IMR-90 (cell line): ENCODE measurements at regions not wholly inside any gene's neighbourhood (a gene's known extent, or its start where the extent isn't known, plus 50 kb on each side); places are given as distances from the start of the nearest gene placed in this dataset.

Source experiments
- ATAC-seq: fragments of 200-7000 bp; cut with Tn5 transposase; 2 replicates; pipeline ENCODE4 v1.9.1; 2020; ENCODE audit warnings: low read depth, mild to moderate bottlenecking, moderate library complexity
- BruUV-seq: library from RNA; stranded (reverse); fragments of 400-500 nt; replicated peaks from 2 replicates; lab custom pipeline; 2021; lab: Mats Ljungman, UMichigan
- CTCF ChIA-PET: fragments of 300-600 bp; formaldehyde crosslinking; extraction: SDS; loops from one replicate; lab custom pipeline; 2021; ENCODE audit warnings: antibody characterized with exemption; lab: Yijun Ruan, JAX
- POLR2A ChIA-PET: fragments of 300-600 bp; sonication (Branson Sonifier 250); formaldehyde crosslinking; loops from one replicate; lab custom pipeline; 2022; ENCODE audit warnings: antibody characterized with exemption; ENCODE audit not compliant: unreplicated experiment; lab: Charles Lee
- DNase-seq: peaks from one replicate; pipeline ENCODE4 v3.0.0; 2013
- H2AFZ ChIP-seq: replicated peaks from 2 replicates; pipeline ENCODE3; 2013; ENCODE audit warnings: low read length, mild to moderate bottlenecking; ENCODE audit not compliant: poor library complexity
- H2AK5ac ChIP-seq: 2 replicates; pipeline ENCODE4 v1.6.1; 2013; ENCODE audit warnings: low read depth, low read length, inconsistent platforms
- H2AK9ac ChIP-seq: replicated peaks from 2 replicates; pipeline ENCODE3; 2013; ENCODE audit warnings: mild to moderate bottlenecking, low read depth, low read length, moderate library complexity; ENCODE audit not compliant: poor library complexity
- H2BK120ac ChIP-seq: 2 replicates; pipeline ENCODE4 v1.6.1; 2013; ENCODE audit warnings: low read depth, low read length, inconsistent platforms
- H2BK15ac ChIP-seq: 3 replicates; pipeline ENCODE4 v1.6.1; 2013; ENCODE audit warnings: low read depth, low read length, inconsistent platforms
- H2BK20ac ChIP-seq: 2 replicates; pipeline ENCODE4 v1.6.1; 2013; ENCODE audit warnings: low read depth, mild to moderate bottlenecking, inconsistent platforms, low read length, moderate library complexity
- H2BK5ac ChIP-seq: 2 replicates; pipeline ENCODE4 v1.6.1; 2013; ENCODE audit warnings: mild to moderate bottlenecking, low read depth, low read length, inconsistent platforms; ENCODE audit not compliant: poor library complexity, severe bottlenecking
- H3K14ac ChIP-seq: replicated peaks from 2 replicates; pipeline ENCODE4 v1.6.1; 2013; ENCODE audit warnings: low read depth, low read length, inconsistent platforms
- H3K18ac ChIP-seq: 2 replicates; pipeline ENCODE4 v1.6.1; 2013; ENCODE audit warnings: low read depth, low read length, control low read depth
- H3K23ac ChIP-seq: 2 replicates; pipeline ENCODE4 v1.6.1; 2013; ENCODE audit warnings: low read depth, low read length, inconsistent platforms
- H3K27ac ChIP-seq: 2 replicates; pipeline ENCODE4 v1.5.1; 2013; ENCODE audit warnings: mild to moderate bottlenecking, control low read depth, low read length; ENCODE audit not compliant: insufficient read depth
- H3K27me3 ChIP-seq: 2 replicates; pipeline ENCODE4 v1.6.1; 2013; ENCODE audit warnings: low read length; ENCODE audit not compliant: control insufficient read depth, insufficient read depth
- H3K36me3 ChIP-seq: 2 replicates; pipeline ENCODE4 v1.6.1; 2013; ENCODE audit warnings: low read length, mixed read lengths; ENCODE audit not compliant: control insufficient read depth, insufficient read depth
- H3K4ac ChIP-seq: 2 replicates; pipeline ENCODE4 v1.6.1; 2013; ENCODE audit warnings: low read depth, low read length, inconsistent platforms
- H3K4me1 ChIP-seq: 2 replicates; pipeline ENCODE4 v1.6.1; 2013; ENCODE audit warnings: low read length, mixed read lengths; ENCODE audit not compliant: control insufficient read depth, insufficient read depth
- H3K4me2 ChIP-seq: 2 replicates; pipeline ENCODE4 v1.6.1; 2013; ENCODE audit warnings: low read depth, mild to moderate bottlenecking, control low read depth, low read length, moderate library complexity
- H3K4me3 ChIP-seq: 2 replicates; pipeline ENCODE4 v1.5.1; 2013; ENCODE audit warnings: low read depth, mild to moderate bottlenecking, control low read depth, low read length, moderate library complexity; ENCODE audit not compliant: insufficient read depth
- H3K56ac ChIP-seq: 2 replicates; pipeline ENCODE4 v1.6.1; 2013; ENCODE audit warnings: low read length, inconsistent platforms; ENCODE audit not compliant: insufficient read depth; ENCODE audit errors: extremely low read depth
- H3K79me1 ChIP-seq, 2 experiments: 2 replicates each; pipeline ENCODE4 v1.6.1; 2013; ENCODE audit warnings: low read length in 2 of 2, inconsistent platforms in 1 of 2, low read depth in 1 of 2
- H3K9ac ChIP-seq: 2 replicates; pipeline ENCODE4 v1.6.1; 2013; ENCODE audit warnings: low read depth, low read length, control low read depth
- H3K9me1 ChIP-seq: 2 replicates; pipeline ENCODE4 v1.6.1; 2013; ENCODE audit warnings: low read length, inconsistent platforms; ENCODE audit not compliant: insufficient read depth
- H3K9me3 ChIP-seq: 2 replicates; pipeline ENCODE4 v1.6.1; 2013; ENCODE audit warnings: low read length; ENCODE audit not compliant: control insufficient read depth, insufficient read depth
- H4K20me1 ChIP-seq: 2 replicates; pipeline ENCODE4 v1.6.1; 2013; ENCODE audit warnings: low read length, inconsistent platforms; ENCODE audit not compliant: insufficient read depth
- H4K5ac ChIP-seq: 2 replicates; pipeline ENCODE4 v1.6.1; 2013; ENCODE audit warnings: mild to moderate bottlenecking, low read depth, low read length, control low read depth
- H4K8ac ChIP-seq, 2 experiments: 2 replicates each; pipeline ENCODE4 v1.6.1; 2013; ENCODE audit warnings: low read depth in 2 of 2, low read length in 2 of 2, control low read depth in 1 of 2, inconsistent platforms in 1 of 2
- H4K91ac ChIP-seq: 2 replicates; pipeline ENCODE4 v1.6.1; 2013; ENCODE audit warnings: low read depth, low read length, inconsistent platforms; ENCODE audit not compliant: insufficient read depth
- CEBPB ChIP-seq: IDR thresholded peaks from 2 replicates; pipeline ENCODE4 v1.6.1; 2012; ENCODE audit warnings: low read depth, low read length, improper control_type of control experiment
- FOS ChIP-seq: fragments of 150-350 bp; IDR thresholded peaks from 2 replicates; pipeline ENCODE4 v1.6.1; 2016; ENCODE audit warnings: low read depth, low read length
- MAFK ChIP-seq: IDR thresholded peaks from 2 replicates; pipeline ENCODE4 v1.6.1; 2012; ENCODE audit warnings: low read depth, low read length, improper control_type of control experiment
- MAZ ChIP-seq: IDR thresholded peaks from 2 replicates; pipeline ENCODE4 v1.6.1; 2012; ENCODE audit warnings: low read depth, mild to moderate bottlenecking, low read length, improper control_type of control experiment, moderate library complexity, borderline replicate concordance
- MXI1 ChIP-seq: IDR thresholded peaks from 2 replicates; pipeline ENCODE4 v1.6.1; 2012; ENCODE audit warnings: low read depth, mild to moderate bottlenecking, low read length, moderate library complexity, borderline replicate concordance
- NFE2L2 ChIP-seq: fragments of 150-350 bp; IDR thresholded peaks from 2 replicates; pipeline ENCODE4 v1.6.1; 2016; ENCODE audit warnings: low read depth, mild to moderate bottlenecking, low read length
- POLR2A ChIP-seq: IDR thresholded peaks from 2 replicates; pipeline ENCODE4 v1.6.1; 2012; ENCODE audit warnings: mild to moderate bottlenecking, low read depth, low read length
- RAD21 ChIP-seq: IDR thresholded peaks from 2 replicates; pipeline ENCODE4 v1.6.1; 2012; ENCODE audit warnings: low read length, improper control_type of control experiment
- SMC3 ChIP-seq: fragments of 150-350 bp; IDR thresholded peaks from 2 replicates; pipeline ENCODE4 v1.6.1; 2016; ENCODE audit warnings: low read depth, mild to moderate bottlenecking, antibody characterized with exemption, low read length, moderate library complexity
- WGBS, 2 experiments: methylation state at CpG; one replicate each; pipeline versions ENCODE4 v1.1.5 to v1.1.7; 2013; ENCODE audit warnings: missing lambda C conversion rate in 2 of 2; ENCODE audit not compliant: insufficient read length in 1 of 2; ENCODE audit errors: extremely low coverage in 2 of 2; 5-methylcytosine and 5-hydroxymethylcytosine counted together
- dilution Hi-C: fragments of 300-500 bp; cut with HindIII; formaldehyde crosslinking; loops from one replicate; pipeline ENCODE4 v1.14.3; 2018; ENCODE audit warnings: low sequenced_read_pairs; ENCODE audit not compliant: unreplicated experiment
- in situ Hi-C: fragments of 300-500 bp; cut with MboI; formaldehyde crosslinking; loops from 3 replicates; pipeline ENCODE4 v1.14.3; 2019; ENCODE audit warnings: low sequenced_read_pairs, inconsistent platforms, mixed read lengths
- intact Hi-C: fragments of 100-400 bp; cut with micrococcal nuclease; formaldehyde crosslinking; loops from 2 replicates; pipeline ENCODE4 v1.10.0; 2022
- TF ChIP-seq, protein P1 (sequence below): fragments of 150-350 bp; IDR thresholded peaks from 2 replicates; pipeline ENCODE4 v1.6.1; 2017; ENCODE audit warnings: mild to moderate bottlenecking, antibody characterized with exemption, low read length, low read depth

DNA sequence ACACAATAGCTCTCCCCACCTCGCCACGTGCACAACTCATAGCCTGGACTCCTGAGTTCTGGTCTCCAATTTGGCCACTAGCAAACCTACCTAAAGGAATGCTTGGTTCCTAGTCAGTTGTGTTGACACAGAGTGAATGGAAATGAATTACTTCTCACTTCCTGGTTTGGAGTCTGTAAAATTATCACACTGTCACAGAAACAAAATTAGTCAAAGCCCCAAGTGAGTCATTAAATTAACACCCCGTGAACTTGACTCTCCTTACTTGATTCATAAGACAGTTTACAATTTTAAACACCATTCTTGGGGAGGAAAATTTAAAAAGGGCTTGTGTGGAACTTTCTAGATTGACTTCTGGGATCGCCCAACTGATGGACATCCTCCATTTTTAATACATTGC is 276.2 kb upstream of the CTNNB1 start:
- ChIA-PET POLR2A (no interaction called here), CTCF (no interaction called here)
- H4K5ac ChIP-seq = no peak overlapping the region
- H3K27ac ChIP-seq = no peak overlapping the region
- H3K56ac ChIP-seq = no peak overlapping the region
- no peak overlapping the region for H3K23ac ChIP-seq
- H2AK9ac ChIP-seq = no peak overlapping the region
- no peak overlapping the region for H4K8ac ChIP-seq
- H2BK120ac ChIP-seq = no peak overlapping the region
- no peak overlapping the region for H2BK15ac ChIP-seq
- no peak overlapping the region for H3K9ac ChIP-seq
- no CpG with 5 or more reads among the region's 4 CpGs for WGBS, 2 experiments
- H3K9me3 ChIP-seq = no peaks in the 10 kb centered on the region
- TF ChIP-seq MXI1 = no peak
- TF ChIP-seq SMC3 = no peak
- TF ChIP-seq POLR2A = no peak
- TF ChIP-seq MAFK = no peak
- TF ChIP-seq, protein P1, sequence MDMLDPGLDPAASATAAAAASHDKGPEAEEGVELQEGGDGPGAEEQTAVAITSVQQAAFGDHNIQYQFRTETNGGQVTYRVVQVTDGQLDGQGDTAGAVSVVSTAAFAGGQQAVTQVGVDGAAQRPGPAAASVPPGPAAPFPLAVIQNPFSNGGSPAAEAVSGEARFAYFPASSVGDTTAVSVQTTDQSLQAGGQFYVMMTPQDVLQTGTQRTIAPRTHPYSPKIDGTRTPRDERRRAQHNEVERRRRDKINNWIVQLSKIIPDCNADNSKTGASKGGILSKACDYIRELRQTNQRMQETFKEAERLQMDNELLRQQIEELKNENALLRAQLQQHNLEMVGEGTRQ = no peak
- no peak for TF ChIP-seq NFE2L2
- TF ChIP-seq FOS = no peak
- no peak for TF ChIP-seq MAZ
- no peak for TF ChIP-seq RAD21
- TF ChIP-seq CEBPB = no peak
- no peaks in the 10 kb centered on the region for H3K79me1 ChIP-seq
- no peak overlapping the region for H3K14ac ChIP-seq
- H2BK20ac ChIP-seq = no peak overlapping the region
- no peak overlapping the region for H3K4me2 ChIP-seq
- no peak overlapping the region for H3K4me3 ChIP-seq
- no peak overlapping the region for H2BK5ac ChIP-seq
- no peak overlapping the region for H3K4ac ChIP-seq
- BruUV-seq = no TSS peak
- no peaks in the 10 kb centered on the region for H3K36me3 ChIP-seq
- no peaks in the 10 kb centered on the region for H3K27me3 ChIP-seq
- no peak for DNase-seq
- dilution Hi-C loops = no loop called here
- no peak overlapping the region for H4K91ac ChIP-seq
- no peak for ATAC-seq
- H2AK5ac ChIP-seq = no peak overlapping the region
- no peaks in the 10 kb centered on the region for H3K9me1 ChIP-seq
- H2AFZ ChIP-seq = no peak overlapping the region
- H3K4me1 ChIP-seq = no peaks in the 10 kb centered on the region
- in situ Hi-C loops = no loop called here
- H3K18ac ChIP-seq = no peak overlapping the region
- H4K20me1 ChIP-seq = no peaks in the 10 kb centered on the region
- intact Hi-C loops = no loop called here
